NCI-H748 (cell line): ENCODE measurements at regions not wholly inside any gene's neighbourhood (a gene's known extent, or its start where the extent isn't known, plus 50 kb on each side); places are given as distances from the start of the nearest gene placed in this dataset.
"Not testable (repeated sequence)": the region's sequence is repeated elsewhere in the genome, so short reads cannot be mapped to it uniquely, and the experiment has no call there.

Experiments
- DNase-seq: peaks from one replicate; lab custom pipeline; 2025; ENCODE audit not compliant: unreplicated experiment; lab: John Stamatoyannopoulos, UW

DNA sequence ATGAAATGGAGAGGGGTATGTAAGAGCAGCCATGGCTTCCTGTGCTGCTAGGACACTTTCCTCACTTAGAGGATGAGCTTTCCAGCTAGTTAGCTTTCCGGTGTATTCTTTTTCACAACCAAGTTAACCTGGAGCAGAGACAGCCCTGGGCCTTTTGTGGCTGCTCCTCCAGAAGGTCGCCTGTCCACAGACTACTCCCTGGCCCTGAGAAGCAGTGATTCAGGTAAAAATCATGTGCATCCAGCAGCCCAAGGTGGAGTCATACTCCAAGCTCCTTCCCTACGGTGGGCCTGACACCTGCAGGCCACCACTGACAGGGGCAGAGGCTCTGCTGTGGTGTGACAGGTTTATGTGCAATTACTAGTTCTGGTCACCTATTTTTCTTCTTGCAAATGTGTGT lies 187.2 kb downstream of the ANKRD30B start:
- DNase-seq = no peak

DNA sequence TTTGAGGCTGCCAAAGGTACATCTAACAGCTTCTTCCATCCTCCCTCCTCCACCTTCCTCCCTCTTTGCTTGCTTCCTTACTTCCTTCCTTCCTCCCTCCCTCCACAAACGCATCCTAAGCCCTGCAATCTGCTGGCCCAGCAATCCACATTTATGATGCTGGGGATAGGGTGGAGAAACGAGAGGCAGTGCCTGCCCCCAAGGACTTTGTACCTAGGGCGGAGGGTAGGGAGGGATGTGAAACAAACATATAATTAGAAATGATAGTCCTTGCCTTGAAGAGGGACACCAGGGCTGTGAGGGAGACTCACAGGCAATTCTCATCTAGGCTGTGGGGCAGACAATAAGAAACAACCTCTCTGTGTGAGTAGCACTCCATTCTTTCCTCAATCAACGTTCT lies 188.3 kb downstream of the ANKRD30B start:
- no peak for DNase-seq

GRCh38 chr18:14937271-14937670 lies 189.3 kb downstream of the ANKRD30B start:
- peak; percentile 43 for DNase-seq

- DNase-seq = no peak
Observed at GRCh38 chr18:14939141-14939540, 191.2 kb downstream of the ANKRD30B start.

DNA sequence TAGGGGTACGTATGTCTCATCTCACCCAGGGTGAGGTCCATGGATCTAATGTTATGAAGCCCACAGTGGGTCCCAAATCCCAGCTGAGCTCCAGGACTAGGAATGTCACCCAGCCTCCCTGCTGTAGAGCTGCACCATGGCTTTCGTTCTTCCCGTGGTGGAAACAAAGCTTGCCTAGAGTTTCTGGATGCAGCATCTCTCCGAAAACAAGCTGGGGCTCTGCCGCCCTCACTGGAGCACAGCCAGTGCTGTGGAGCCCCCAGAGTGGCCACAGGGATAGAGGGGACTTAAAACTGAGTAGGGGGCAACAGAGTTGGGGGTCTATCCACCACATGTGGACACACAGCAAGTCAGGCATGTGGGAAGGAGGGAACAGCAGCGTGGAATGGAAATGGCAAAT lies 192.1 kb downstream of the ANKRD30B start:
- DNase-seq = not testable (repeated sequence)

DNA sequence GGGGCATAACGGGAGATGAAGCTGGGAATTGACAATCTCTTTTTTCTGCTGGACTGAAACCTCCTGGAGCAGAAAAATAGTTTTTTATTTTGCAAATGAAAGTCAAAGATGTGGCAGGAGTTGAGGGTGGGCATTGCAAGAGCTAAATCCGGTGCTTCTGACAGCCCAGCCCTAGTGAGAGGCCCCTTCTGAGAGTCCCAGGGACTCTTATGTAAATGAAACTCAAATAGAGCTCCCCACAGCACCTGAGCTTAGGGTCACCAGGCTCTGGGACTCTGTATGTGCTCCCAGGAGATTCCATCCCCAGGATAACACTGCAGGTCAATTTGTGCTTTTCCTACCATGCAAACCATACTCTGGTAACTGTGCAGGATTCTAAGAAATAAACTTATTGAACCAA lies 192.8 kb downstream of the ANKRD30B start:
- DNase-seq = no peak

DNA sequence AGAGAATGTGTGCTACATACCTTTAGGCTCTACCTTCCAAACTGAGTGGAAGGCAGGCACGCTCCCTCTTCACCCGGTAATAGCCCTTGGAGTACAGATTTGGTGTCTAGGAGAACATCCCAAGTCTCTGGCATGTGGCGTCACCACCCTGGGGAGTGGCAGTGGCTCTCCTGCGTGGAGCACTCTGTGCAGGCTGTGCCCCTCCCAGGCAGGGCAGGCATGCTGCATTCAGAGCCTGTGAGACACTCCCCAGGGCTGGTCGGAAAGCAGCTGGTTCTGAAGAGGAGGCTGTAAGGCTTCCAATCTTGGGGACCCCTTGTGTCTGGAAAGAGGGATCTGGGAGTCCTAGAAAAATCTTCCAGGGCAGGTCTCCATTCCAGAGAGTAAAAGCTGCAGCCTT lies 193.3 kb downstream of the ANKRD30B start:
- no peak for DNase-seq

DNA sequence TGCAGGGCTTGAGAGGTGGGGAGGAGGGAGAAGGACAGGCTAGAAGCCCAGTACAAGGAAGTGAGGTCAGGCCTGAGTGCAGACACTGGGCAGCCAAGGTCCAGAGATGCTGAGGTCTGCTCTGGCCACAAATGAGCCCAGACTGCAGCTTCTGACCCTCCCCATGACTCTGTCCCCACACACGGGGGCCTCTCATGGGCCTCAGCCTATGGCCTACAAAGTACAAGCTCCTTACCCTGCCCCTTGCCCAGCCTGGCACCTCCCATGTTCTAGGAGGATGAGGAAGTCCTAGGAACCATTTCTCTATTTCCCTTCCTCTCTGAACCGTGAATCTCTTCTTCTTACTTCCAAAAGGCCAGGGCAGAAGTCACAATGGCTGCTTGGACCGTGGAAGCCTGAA lies 193.8 kb downstream of the ANKRD30B start:
- no peak for DNase-seq

DNA sequence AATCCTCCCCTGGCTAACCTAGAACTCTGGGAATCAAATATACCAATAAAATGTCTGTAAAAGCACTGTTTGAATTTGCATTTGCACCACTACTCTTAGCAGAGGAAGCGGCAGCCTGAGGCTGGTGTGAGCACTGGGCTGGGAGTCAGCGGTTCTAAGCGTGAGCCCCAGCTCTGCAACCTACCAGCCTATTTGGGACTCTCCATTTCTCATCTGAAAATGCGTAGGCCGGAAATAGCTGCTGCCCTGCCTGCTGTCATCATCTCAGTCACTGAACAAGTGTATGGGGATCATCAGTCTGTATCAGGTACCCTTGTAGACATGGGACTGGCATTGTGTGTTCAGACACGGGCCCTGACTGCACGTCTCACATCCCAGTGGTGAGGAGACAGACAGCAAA lies 194.3 kb downstream of the ANKRD30B start:
- DNase-seq = no peak

DNA sequence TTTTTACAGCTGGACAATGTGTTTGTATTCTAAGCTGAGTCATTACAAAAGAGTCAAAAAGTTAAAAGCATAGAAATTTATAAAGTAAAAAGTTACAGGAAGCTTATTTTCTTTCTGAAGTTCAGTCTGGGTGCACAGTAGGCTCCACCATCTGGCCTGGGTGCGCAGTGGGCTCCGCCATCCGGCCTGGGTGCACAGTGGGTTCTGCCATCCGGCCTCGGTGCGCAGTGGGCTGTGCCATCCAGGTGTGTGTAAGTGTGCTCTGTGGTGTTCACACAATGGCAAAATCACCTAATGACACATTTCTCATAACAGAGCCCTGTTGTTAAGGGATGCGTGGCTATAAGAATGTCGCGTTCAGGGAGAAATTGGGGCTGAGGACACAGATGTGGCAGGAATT lies 195.5 kb downstream of the ANKRD30B start:
- no peak for DNase-seq

DNA sequence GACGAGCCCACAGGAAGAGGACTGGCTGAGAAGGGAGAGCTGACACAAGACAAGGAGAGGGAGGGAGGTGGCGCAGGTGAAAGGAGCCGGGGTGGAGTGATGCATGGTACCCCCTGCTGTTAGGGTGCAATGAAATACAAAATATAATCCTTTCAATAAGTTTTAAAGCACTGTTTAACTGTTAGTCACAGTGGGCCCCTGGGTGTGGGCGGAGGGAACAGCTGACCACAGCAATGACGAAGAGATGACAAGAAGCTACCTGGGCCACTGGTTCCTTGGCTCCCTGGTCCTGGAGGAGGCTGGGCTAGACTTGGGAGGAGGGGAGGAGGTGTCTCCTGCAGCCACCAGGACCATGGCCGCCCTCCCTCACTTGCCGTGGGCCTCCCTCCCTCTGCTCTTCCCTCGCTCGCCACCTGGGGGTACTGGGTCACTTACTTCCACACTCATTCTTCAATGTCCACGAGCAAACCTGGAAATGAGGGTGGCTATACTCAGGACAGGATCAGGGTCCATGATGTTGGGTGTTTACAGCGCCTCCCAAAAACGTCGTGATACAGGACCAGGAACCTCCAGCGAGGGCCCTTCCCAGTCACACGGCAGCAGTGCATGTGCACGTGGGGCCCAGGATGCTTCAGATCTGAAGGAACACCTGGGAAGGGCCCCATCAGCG lies 196.1 kb downstream of the ANKRD30B start:
- no peak for DNase-seq

DNA sequence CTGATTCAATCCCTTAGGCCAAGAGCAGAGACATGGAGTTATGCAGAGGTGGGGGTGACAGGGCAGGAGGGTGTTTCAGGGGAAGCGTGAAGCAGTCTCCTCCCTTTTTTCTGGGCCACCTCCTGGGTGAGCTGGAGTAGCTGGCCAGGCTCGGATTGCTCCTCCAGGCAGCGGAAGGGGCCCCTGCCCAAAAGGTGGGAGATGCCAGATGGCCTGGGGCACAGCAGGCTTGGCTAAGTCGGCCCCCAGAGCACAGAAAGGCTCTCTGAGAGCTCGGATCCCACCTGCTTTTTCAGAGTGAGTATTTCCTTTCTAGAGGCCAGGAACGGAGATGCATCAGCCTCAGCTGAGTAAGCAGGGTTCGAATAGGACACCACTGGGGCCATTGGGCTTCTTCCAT lies 196.9 kb downstream of the ANKRD30B start:
- no peak for DNase-seq

DNA sequence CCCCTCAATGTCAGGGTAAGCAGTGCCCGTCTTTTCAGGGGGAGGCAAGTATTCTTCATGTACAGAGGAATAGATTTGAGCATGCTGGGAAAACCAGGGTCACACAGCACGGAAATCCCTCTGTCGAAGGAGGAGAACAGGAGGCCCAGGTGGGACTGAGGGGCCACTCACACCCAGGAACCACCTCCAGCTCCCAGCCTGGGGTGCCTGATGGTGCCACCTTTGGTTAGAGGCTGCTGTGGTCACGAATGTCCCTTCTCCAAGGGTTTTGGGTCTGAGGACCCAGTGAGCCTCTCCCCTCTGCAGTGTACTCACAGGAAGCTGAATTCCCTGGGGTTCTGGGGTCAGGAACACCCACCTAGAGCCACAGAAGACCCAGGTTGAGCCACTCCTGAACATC lies 197.3 kb downstream of the ANKRD30B start:
- no peak for DNase-seq

GRCh38 chr18:14945984-14946383 lies 198.0 kb downstream of the ANKRD30B start:
- no peak for DNase-seq

GRCh38 chr18:14946741-14947470 lies 198.9 kb downstream of the ANKRD30B start:
- DNase-seq = not testable (repeated sequence)

GRCh38 chr18:14947482-14948162 lies 199.7 kb downstream of the ANKRD30B start:
- no peak for DNase-seq

DNA sequence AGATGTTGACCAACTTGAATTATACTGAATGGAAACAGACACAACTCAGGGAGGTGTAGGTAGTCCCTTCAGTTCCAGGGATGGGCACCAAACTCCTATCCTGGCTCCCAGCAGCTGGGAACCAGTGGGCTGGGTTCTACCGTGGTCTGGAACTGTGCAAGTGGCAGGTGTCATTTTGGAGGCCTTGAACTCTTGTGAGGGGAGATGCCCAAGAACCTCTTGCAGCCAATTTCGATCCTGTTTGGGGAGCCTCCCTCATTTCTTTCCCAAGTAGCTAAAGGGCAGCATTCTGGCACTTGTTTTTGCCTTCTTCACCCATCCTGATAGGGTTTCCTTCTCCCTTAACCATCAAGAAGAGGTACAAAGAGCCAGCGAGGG lies 200.2 kb downstream of the ANKRD30B start:
- DNase-seq = no peak

DNA sequence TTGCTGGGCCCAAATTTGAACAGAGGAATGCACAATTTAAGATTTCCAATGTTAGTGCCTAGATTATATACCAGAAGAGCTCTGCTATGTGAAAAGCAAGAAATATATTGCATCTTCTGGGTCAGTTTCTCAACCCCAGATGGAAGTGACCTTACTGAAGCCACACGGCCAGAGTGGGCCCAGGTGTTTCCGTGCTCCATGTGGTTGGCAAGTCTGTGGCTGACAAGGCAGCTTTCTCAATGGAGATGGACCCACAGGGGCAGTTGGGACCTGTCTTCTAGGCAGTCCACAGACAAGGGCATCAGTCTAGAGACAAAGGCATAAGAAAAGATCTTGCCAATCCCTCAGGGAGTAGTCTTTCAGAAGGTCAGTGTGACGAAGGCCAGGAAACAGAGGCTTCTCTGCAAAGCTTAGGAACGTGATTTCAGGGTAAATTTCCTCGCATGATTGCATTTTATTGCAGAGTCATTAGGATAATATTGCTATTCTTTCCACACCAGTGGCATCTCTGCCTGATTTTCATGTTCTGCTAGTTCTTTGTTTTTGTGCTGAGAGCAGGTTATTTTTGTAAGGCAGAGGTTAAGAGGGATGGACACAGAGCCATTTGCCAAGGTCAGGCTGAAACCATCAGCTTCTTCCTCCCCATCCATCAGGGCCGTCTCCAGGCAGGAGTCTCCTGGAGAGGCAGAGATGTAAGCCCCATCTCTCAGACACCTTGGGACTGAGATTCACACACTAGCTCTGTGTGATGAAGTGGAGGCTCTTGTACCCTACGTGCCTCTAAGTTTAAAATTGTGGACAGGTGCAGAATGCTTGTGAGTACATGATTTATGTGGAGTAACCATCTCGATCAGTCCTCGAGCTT lies 202.1 kb downstream of the ANKRD30B start:
- peak; percentile 37 for DNase-seq

- not testable (repeated sequence) for DNase-seq
Observed at GRCh38 chr18:14952444-14953077, 204.6 kb downstream of the ANKRD30B start.

DNA sequence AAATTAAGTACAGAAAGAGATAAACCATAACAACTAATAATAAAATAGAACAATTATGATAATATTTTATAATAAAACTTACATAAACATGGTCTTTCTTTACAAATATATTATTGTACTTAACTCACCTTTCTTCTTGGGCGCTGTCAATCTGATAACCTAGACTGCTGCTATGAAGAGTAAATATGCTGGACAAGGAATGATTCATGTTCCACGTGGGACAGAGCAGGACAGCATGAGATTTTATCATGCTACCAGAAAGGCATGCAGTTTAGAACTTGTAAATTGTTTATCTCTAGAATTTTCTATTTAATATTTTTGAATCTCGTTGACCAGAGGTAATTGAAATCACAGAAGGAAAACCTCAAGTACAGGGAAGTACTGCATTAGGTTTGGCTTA lies 210.7 kb downstream of the ANKRD30B start:
- no peak for DNase-seq

DNA sequence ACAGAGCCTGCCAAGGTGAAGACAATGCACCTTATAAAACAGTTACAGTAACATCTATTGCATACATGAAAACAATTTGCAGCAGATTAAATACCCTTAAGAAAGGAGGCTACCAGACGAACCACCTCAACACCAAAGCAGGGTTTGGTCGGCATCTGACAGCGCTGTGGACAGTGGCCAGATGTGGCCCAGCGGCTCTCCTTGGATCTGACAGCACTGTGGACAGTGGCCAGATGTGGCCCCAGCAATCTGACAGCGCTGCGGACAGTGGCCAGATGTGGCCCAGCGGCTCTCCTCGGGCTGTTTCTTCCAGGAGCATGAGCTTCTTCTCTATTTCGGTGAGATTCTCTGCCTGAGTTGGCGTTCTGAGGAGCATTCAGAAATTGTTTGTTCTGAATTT lies 211.6 kb downstream of the ANKRD30B start:
- DNase-seq = no peak
